Activated B cell treated with CpG ODN at 0.5 μM for 24 hours (primary cell): ENCODE measurements at regions not wholly inside any gene's neighbourhood (a gene's known extent, or its start where the extent isn't known, plus 50 kb on each side); places are given as distances from the start of the nearest gene placed in this dataset.

Source experiments
- ATAC-seq: fragments of 200-7000 bp; cut with Tn5 transposase; one replicate; pipeline ENCODE4 v1.10.0; 2021; ENCODE audit warnings: low read depth, mild to moderate bottlenecking, moderate library complexity
- CTCF ChIA-PET: fragments of 350-600 bp; sonication (Branson Sonifier 250); formaldehyde crosslinking; loops from one replicate; lab custom pipeline; 2021; ENCODE audit warnings: antibody characterized with exemption; lab: Charles Lee
- POLR2A ChIA-PET: fragments of 350-600 bp; sonication (Branson Sonifier 250); formaldehyde crosslinking; loops from one replicate; lab custom pipeline; 2021; ENCODE audit warnings: antibody characterized with exemption; lab: Charles Lee
- DNase-seq: peaks from one replicate; pipeline ENCODE4 v3.0.0; 2022
- H3K27ac Mint-ChIP-seq: one replicate; pipeline ENCODE4 v1.8.0; 2020; ENCODE audit warnings: mixed read lengths
- H3K27me3 Mint-ChIP-seq: one replicate; pipeline ENCODE4 v1.8.0; 2021; ENCODE audit warnings: mixed read lengths
- H3K36me3 Mint-ChIP-seq: one replicate; pipeline ENCODE4 v1.8.0; 2021; ENCODE audit warnings: low read depth, mixed read lengths
- H3K4me1 Mint-ChIP-seq: one replicate; pipeline ENCODE4 v1.8.0; 2021; ENCODE audit warnings: mixed read lengths
- H3K4me3 Mint-ChIP-seq: one replicate; pipeline ENCODE4 v1.8.0; 2020; ENCODE audit warnings: mild to moderate bottlenecking, mixed read lengths
- H3K9me3 Mint-ChIP-seq: one replicate; pipeline ENCODE4 v1.8.0; 2020; ENCODE audit warnings: mixed read lengths
- CTCF ChIP-seq: fragments of 200-600 bp; IDR thresholded peaks from one replicate; pipeline ENCODE4 v1.8.0; 2022; ENCODE audit warnings: antibody characterized with exemption, mild to moderate bottlenecking
- intact Hi-C: fragments of 100-400 bp; cut with micrococcal nuclease; formaldehyde crosslinking; loops from one replicate; pipeline ENCODE4 v1.15.1; 2024

GRCh38 chr2:107325981-107326786 lies 440.2 kb upstream of the ST6GAL2 start:
- Mint-ChIP-seq H3K27me3 (no peaks in the 10 kb centered on the region), H3K4me1 (no peaks in the 10 kb centered on the region), H3K36me3 (no peaks in the 10 kb centered on the region), H3K9me3 (peaks cover 8% of the 10 kb centered on the region), H3K4me3 (no peak overlapping the region), H3K27ac (no peak overlapping the region)
- POLR2A ChIA-PET: no interaction called here
- ATAC-seq (no peak), DNase-seq (no peak)
- intact Hi-C loops: no loop called here
- TF ChIP-seq CTCF: no peak
- CTCF ChIA-PET: no interaction called here

GRCh38 chr2:107334306-107334705 lies 448.3 kb upstream of the ST6GAL2 start:
- TF ChIP-seq CTCF: no peak
- ChIA-PET POLR2A (no interaction called here), CTCF (no interaction called here)
- H3K36me3 Mint-ChIP-seq: no peaks in the 10 kb centered on the region
- H3K27me3 Mint-ChIP-seq: no peaks in the 10 kb centered on the region
- DNase-seq (no peak), ATAC-seq (no peak)
- H3K27ac Mint-ChIP-seq: no peak overlapping the region
- H3K4me1 Mint-ChIP-seq: no peaks in the 10 kb centered on the region
- intact Hi-C loops: no loop called here
- H3K4me3 Mint-ChIP-seq: no peak overlapping the region
- H3K9me3 Mint-ChIP-seq: no peaks in the 10 kb centered on the region

GRCh38 chr2:107336526-107336925 lies 450.6 kb upstream of the ST6GAL2 start:
- DNase-seq (no peak), ATAC-seq (no peak)
- no peak overlapping the region for H3K4me3 Mint-ChIP-seq
- H3K4me1 Mint-ChIP-seq: no peaks in the 10 kb centered on the region
- ChIA-PET POLR2A (no interaction called here), CTCF (no interaction called here)
- TF ChIP-seq CTCF: no peak
- no peak overlapping the region for H3K27ac Mint-ChIP-seq
- H3K9me3 Mint-ChIP-seq: no peaks in the 10 kb centered on the region
- no peaks in the 10 kb centered on the region for H3K36me3 Mint-ChIP-seq
- H3K27me3 Mint-ChIP-seq: no peaks in the 10 kb centered on the region
- intact Hi-C loops: no loop called here

GRCh38 chr2:107337209-107337898 lies 451.4 kb upstream of the ST6GAL2 start:
- Mint-ChIP-seq H3K9me3 (no peaks in the 10 kb centered on the region), H3K4me3 (no peak overlapping the region), H3K4me1 (no peaks in the 10 kb centered on the region), H3K36me3 (no peaks in the 10 kb centered on the region), H3K27me3 (no peaks in the 10 kb centered on the region), H3K27ac (no peak overlapping the region)
- ATAC-seq (no peak), DNase-seq (no peak)
- ChIA-PET POLR2A (no interaction called here), CTCF (no interaction called here)
- TF ChIP-seq CTCF: no peak
- intact Hi-C loops: no loop called here

GRCh38 chr2:107338059-107338458 lies 452.1 kb upstream of the ST6GAL2 start:
- POLR2A ChIA-PET: no interaction called here
- CTCF ChIA-PET: no interaction called here
- intact Hi-C loops: no loop called here
- H3K4me1 Mint-ChIP-seq: no peaks in the 10 kb centered on the region
- no peaks in the 10 kb centered on the region for H3K36me3 Mint-ChIP-seq
- H3K9me3 Mint-ChIP-seq: peaks cover 3% of the 10 kb centered on the region
- H3K4me3 Mint-ChIP-seq: no peak overlapping the region
- ATAC-seq: no peak
- H3K27ac Mint-ChIP-seq: no peak overlapping the region
- no peaks in the 10 kb centered on the region for H3K27me3 Mint-ChIP-seq
- TF ChIP-seq CTCF: no peak
- no peak for DNase-seq
